GM18867 (cell line): ENCODE measurements at regions not wholly inside any gene's neighbourhood (a gene's known extent, or its start where the extent isn't known, plus 50 kb on each side); places are given as distances from the start of the nearest gene placed in this dataset.
"Not testable (repeated sequence)": the region's sequence is repeated elsewhere in the genome, so short reads cannot be mapped to it uniquely, and the experiment has no call there.

Experiments used
- ATAC-seq: cut with Tn5 transposase; IDR thresholded peaks from one replicate; pipeline ENCODE4 v1.9.1; 2021; ENCODE audit warnings: mild to moderate bottlenecking, moderate library complexity; ENCODE audit not compliant: unreplicated experiment

DNA sequence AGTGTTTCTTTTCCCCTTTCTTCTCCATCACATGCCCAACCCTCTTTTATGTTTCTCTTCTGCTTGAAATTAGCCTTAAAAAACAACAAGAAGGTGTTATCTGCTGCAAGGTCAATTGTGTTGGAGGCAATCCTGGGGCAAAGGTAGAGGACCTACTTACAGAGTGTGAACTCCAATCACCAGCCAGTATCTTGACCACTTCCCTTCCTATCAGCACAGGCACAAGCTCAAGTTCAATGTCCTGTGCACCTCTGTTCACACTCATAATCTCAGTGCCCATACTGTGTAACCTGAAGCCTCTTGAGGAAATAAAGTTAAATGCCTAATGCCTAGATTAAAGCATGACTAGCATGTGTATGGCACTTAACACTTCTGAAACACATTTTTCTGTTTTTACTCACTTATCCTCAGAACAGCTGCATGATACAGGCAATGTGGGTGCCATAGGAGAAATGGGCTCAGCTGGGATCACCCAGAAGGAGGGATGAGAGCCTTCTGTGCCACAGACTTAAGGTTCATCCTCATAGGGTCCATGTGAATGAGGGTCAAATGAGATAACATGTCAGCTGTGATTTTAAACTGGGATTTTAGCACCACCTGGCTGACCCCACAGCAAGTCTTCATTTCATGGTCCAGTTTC is 701.5 kb downstream of the BCL11A start:
- ATAC-seq = no peak

DNA sequence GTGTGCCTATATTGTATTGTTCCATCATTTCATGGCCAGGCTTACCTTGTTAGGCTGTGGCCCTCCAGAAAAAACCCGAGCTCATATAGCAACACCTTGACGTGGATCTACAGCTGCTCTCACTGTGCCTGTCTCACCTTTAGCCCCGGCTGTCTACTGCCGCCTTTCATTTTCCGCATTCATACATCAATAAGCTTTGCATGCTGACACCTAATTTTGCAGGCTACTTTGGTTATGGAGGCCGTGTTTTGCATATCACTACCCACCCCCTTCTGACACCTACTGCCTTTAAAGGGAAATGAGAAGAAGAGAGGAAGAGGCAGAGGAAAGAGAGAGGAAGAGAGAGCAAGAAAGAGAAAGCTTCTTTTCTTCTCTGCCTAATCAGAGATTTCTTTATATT is 702.9 kb downstream of the BCL11A start:
- ATAC-seq = peak; percentile 65

DNA sequence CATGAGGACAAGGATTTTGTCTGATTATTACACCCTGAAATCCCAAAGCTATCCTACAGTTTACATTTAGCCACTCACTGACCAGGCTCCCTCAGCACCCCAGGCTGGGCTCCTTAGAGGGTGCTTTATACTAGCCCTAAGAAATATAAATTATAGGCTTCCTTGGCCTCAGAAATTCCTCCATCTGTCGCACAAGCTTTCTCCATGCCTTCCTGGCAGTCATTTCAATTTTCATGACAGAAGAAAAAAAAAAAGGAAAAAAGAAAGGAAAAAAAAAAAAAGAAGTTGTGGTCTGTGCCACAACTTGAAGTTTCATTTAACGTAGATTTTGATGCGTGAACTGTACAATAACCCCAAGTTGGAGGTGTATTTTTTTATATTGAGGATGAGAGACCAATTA is 719.5 kb downstream of the BCL11A start:
- ATAC-seq = no peak

DNA sequence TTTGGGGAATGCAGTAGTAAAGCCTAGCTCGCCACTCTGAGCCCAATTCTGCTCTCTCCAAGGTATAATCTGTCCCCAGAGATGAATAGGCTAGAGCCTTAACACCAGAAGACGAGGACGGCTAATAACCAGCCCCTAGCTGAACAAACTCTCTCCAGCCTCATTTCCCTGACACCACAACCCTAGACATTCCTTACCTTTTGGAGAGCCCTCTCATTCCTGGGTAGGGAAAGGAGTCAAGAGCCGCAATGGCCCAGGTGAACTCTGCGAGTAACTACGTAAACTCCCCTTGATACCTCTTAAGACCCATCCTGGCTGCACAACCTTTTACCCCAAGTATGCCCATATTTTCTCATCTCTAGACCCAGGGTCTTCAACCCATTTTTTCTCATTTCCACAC is 722.9 kb downstream of the BCL11A start:
- no peak for ATAC-seq

DNA sequence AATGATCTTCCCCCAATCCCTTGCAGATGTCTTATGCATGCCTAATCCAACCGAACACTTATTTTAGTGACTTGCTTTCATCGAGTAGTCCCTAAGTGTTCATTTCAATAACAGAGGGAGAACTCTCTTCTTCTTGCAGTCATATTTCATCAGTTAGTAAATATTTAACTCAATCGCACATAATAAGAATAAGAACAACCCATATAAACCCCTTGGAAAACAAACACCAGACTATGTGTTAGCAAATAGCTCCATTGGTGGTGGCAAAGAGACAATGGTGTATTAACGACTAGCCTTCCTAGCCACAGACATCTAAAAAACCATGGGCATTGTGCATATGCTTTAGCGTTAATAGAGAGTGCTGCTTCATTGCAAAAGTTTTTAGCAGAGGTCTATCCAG is 725.8 kb downstream of the BCL11A start:
- ATAC-seq = no peak

DNA sequence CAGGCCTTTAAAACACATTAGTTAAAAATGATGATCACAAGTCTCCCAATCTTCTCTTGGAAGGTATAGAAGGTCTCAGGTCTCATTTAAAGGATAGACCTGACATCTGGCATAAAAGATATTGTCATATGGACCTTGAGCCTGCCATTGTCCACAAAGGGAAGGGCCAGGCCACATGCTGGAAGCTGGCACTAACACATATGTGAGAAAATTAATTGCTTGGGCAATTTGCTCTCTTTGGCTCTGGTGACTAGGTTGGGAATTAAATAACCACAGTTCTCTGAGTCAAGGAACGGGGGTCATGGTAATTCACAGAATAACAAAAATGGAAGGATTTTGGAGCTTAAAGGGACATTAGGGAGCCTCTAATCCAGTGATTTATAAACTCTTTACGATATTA is 727.3 kb downstream of the BCL11A start:
- ATAC-seq = no peak

DNA sequence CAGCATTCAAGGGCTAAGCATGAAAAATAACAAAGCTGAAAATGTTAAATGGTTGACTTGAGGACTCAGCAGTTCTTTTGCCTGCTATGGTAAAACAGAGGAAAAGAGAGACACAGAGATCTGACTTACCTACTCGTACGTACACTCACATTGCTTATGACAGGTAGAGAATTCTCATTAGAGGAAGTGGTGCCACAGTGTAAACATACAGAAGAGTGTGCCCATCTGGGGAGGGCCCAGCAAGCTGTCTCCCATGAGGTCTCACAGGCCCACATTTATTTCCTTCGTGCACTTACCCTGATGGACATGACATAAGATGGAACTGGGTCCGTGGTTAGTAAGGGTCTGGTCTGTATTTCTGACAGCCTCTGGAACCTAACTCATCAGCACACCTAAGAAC is 729.1 kb downstream of the BCL11A start:
- no peak for ATAC-seq

DNA sequence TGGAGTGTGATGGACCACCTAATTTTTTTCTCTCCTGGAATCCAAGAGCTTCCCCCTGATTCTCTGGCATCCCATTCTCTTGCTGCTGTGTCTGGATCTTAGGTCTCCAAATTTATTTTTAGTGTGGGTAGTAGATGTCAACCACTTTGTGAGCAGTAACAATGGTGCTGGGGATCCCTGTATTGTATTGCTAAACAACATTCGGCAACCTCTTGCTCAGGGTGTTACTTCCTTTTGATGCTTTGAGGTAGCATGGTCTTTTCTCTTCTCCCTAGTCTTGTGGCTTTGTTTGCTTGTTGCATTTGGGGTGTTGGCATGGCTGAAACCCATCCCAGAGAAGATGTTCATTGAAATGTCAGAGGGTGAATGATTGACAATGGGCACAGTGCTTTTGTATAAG is 737.4 kb downstream of the BCL11A start:
- no peak for ATAC-seq

DNA sequence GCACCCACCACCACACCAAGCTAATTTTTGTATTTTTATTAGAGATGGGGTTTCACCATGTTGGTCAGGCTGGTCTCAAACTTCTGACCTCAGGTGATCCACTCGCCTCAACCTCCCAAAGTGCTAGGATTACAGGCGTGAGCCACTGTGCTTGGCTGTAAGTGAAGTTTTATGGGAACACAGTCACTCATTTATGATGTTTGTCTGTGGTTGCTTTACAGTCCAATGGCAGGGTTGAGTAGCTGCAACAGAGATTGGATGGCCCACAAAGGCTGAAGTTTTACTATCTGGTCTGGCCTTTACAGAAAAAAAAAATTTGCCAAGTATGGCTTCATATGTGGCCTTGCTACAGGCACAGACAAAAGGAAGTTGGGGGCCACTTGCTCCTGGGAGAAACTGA is 743.2 kb downstream of the BCL11A start:
- not testable (repeated sequence) for ATAC-seq

DNA sequence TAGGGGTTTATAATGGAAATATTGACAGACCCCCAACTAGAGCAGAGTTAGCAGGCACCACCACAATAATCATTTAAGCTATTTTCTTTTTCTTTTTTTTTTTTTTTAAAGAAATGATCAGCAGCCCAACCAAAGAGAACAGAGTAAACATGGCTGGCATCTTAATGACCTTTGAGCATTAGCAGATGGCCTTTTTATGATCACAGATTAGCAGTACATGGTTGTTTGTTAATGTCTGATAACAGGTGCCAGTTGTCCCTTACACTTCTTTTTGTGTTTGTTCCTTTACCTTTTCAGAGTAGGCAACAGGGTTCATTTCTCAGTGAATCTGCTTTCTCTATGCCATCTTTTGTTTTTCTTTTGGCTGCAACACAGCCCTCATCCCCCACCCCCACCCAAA is 747.0 kb downstream of the BCL11A start:
- no peak for ATAC-seq

DNA sequence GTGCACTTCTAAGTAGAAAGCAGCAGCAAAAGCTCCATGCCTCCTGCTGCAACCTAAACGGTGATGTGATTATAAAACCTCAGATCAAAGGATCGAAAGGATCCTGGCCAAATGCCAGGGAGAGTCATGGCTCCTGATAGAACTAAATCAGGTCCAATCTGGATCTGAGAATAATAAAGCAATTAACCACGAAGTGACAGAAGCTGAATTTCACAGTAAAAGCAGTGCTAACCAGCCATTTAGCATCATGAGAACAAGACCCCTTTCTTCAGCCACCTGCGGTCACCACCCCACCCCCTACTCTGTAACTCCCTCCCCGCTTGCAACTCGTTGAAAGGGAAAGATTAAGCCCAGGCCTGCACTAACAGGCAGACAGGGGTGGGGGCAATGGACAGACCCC is 748.7 kb downstream of the BCL11A start:
- no peak for ATAC-seq

DNA sequence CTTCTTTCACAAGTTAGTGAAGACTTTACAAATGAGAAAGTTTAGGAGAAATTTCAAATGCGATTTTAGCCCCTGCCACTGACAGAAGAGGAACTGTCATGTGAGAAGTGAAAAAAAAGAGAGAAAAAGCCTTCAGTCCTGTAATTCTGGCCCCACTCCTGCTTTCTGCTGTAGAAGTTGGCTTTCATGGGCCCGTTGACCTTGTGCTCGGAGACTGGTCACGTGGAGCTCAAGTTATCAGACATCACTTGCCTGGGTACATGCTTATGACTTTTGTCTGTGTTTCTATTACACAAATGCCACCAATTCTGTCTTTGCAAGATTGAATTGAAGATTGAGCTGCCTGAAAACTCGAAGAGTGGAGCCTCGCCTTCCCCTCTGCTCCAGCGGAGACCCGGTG is 749.9 kb downstream of the BCL11A start:
- ATAC-seq = no peak

DNA sequence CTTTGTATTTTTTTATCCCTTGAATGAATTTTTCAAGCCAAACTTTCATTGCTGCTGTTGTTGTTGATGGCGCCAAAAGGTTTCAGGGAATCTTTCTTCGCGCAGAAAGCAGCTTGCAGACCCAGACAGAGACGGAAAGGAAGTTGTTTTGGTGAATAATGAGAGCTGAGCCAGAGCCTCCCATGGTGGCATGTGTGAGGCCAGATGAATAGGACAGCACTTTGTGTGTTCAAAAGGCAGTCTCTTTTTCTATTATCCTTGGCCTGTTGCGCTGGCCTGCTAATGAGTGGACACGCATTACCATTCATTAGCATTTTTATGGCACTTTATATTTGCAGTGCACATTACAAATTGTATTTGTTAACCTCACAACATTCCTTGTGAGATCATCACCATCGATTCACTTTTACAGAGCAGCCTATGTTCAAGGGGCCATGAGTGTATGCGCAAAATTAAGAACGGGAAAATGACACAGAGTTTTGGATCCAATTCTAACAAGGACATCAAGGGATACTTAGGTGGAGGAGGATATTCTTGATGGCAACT is 754.7 kb downstream of the BCL11A start:
- no peak for ATAC-seq

DNA sequence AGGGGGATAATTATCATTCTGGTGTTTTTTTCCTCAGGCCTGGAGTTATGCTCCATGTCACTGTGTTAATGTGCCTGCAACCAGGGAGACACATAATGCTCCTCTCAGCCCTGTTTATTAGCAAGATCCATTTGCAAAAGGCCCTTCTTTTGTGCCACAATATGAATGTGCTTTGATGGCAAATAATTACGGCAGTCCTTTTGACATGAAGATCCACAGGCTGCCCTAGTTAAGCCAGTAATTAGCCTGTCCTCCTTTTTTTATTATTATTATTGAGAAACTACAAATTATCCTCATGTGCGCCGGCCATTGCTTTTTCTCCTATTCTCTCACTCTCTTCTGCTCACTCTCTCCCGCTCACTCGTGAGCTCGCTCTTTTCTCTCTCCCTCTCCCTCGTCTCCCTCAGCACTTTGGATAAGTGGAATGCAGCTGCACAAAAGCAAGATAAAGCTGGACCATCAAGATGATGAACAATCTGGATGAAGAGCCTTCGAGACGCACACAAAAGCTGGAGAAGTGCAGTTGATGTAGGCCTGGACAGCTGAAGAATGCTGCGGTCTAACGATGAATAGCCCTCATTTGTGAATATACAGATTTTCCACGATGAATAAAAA is 762.3 kb downstream of the BCL11A start:
- ATAC-seq = no peak

DNA sequence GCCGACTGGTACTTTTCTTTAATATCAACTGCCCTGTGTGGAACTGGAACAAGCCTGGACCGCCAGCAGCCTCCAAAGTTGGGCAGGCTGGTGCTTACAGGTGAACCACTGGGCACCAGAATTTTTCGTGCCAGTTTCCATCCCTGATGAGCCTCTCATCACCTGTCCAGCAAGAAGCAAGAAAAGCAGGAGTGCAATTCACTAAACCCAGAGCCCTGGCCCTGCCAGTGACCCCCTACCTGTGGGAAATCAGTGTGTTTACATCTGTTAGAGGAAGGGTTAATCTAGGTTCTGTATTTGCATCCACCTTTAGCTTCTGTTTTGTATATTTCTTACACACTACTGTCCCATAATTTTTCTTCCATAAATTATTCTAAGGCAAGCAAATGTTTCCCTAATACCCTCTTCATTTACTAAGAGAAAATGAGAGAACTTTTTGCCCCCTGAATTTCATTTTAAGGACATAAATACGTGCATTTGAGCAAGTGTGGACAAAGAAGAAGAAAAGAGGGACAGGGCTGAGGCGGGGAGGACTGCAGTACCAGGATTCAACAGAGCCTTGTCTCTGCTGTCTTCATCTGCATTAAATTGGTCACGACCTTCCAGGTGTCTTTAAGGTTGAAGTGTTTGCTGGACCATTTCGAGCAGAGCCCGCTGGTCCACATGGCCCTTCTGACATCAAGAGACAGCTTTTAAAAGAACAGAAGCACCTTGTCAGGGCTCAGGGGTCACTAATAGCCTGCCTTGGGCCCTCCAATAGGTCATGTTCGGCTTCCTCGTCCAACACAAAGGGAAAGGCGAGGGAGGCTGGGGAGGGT is 763.1 kb downstream of the BCL11A start:
- ATAC-seq = no peak

DNA sequence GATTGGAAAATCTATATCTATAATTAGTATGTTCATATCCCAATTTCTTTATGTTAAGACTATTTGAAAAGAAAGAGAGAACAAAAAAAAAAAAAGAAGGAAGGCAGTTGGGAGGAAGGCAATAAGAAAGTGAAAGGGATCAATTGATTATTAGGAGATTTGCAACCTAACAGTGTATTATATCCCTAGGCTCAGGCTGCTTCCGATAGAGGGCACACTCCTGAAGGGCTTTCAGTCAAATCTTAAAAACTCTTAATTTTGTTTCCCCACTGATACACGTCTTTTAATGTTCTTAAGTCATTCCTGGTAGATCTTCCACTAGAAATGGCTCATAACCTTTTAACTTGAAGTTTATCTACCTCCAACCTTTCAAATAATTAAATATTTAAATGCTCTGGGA is 763.9 kb downstream of the BCL11A start:
- no peak for ATAC-seq

DNA sequence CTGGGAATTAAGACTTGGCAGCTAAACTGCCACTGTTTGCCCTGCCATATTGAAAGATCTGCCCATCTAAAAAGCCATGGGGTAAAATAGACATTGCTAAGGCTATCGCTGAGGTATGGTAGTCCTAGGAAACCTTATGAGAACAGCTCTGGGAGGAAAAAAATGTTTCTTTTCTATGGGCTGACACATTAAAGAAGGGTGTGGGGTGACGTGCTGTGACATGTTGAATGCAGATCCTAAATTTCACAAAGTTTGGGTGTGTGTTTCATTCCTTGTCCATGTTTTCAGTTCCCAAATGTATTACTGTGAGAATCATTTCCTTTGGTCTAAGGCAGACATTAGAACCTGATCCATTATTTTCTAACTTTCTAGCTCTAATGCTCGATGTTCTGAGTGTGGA is 766.4 kb downstream of the BCL11A start:
- no peak for ATAC-seq

DNA sequence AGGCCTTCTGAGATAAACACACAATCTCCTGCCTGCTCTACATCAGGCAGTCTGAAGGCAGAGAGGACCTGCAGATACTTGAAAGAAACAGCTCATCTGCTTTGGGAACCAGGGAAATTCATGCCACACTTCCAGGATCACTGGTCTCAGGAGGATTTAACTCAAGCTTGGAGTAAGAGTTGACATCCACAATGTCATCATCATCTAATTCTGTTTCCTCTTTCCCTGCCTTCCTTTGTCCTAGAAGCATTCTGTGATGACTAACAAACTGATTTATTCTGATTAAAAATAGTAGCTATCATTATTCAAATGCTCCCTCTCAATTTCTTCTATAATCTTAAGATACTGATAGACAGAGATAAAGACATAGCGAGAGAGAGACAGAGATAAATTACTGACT is 766.8 kb downstream of the BCL11A start:
- no peak for ATAC-seq

DNA sequence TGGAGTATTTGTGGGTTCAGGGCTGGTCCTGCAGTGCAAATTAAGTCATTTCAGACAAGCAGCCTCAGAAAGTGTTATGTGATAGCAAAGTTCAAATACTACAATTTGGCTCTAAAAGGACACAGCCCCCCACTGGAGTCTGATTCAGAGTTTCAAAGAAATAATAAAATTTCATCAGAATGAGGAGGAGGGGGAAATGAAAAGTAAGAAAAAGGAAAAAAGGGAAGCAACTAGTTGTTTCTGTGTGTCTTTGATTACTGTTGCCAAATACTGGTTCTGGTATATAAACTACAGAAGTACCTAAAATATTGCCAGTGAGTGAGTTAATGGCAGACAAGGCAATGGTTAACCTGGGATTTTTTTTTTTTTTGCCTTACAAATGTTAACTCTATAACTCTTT is 773.9 kb downstream of the BCL11A start:
- no peak for ATAC-seq

DNA sequence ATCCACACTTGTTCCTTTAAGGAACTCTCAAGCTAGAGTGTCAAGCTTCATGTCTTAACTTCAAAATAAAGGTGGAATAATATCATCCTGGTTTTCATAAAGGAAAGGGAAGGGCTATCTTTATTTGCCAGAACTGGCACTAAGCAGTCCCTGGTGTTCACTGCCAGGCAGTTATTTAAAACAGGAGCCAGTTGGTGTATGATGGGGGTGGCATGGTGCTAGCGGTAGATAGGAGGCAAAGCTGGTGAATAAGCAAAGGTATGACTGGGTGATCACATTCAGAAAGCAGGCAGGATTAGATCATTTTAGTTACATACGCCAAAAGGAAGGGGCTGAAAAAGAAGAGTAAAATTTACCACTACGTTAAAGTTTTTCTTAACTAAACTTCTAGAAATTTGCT is 776.3 kb downstream of the BCL11A start:
- ATAC-seq = no peak

DNA sequence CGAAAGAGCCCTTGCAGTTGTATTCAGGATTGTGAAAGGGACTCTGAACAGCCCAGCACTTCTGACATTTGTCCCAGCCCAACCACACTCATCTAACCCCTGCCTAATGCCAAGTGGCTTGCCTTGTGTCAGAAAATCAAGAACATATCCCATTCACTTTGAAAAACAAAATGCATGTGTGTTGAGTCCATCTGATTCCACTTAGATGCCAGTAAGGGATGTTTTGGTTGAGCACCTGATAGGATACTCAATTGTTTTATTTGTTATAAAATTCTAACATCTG is 776.8 kb downstream of the BCL11A start:
- ATAC-seq = no peak

DNA sequence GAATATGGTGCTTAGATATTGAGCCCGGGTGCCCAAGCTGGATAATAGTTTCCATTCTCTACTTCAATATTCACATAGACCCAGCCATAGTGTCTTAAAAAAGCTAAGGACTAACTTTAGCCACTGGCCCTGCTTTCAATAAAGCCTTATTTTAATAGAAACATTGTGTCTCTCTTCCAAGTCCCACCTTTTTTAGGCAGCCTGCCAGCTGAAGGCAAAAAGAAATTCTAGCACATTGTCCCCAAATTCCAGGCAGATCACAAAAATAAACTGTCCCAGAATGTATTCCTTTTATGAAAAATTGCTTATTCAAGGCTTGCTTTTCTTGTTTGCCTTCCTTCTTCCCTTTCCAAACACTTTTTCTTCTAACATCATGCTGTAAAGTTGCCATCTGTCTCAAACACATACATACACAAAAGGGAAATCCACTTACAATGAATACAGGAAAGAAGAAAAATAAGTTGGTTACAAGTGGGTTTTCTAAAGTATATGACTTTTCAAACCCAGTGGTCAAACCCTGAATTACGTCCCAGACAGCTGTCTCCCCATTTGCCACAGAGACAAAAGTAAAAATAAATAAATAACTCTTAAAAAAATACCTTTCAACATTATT is 778.5 kb downstream of the BCL11A start:
- no peak for ATAC-seq
